Neural progenitor cell (in vitro differentiated cells): ENCODE measurements at regions not wholly inside any gene's neighbourhood (a gene's known extent, or its start where the extent isn't known, plus 50 kb on each side); places are given as distances from the start of the nearest gene placed in this dataset.

Experiments used
- DNase-seq: peaks from one replicate; pipeline ENCODE4 v3.0.0-alpha.2; 2016; ENCODE audit warnings: low spot score
- H2AFZ ChIP-seq: fragments of 200-600 bp; sonication (generic); replicated peaks from 2 replicates; pipeline ENCODE4 v1.6.1; 2016; ENCODE audit warnings: antibody characterized with exemption
- H3F3A ChIP-seq: fragments of 200-600 bp; sonication (generic); 2 replicates; pipeline ENCODE4 v1.6.1; 2016; ENCODE audit warnings: antibody characterized with exemption, low read depth
- H3K27ac ChIP-seq: fragments of 200-600 bp; sonication (generic); 2 replicates; pipeline ENCODE4 v1.5.1; 2016; ENCODE audit warnings: mild to moderate bottlenecking
- H3K27me3 ChIP-seq: fragments of 200-600 bp; sonication (generic); 2 replicates; pipeline ENCODE4 v1.6.1; 2016; ENCODE audit warnings: mild to moderate bottlenecking, moderate library complexity
- H3K36me3 ChIP-seq: fragments of 200-600 bp; sonication (generic); 2 replicates; pipeline ENCODE4 v1.5.1; 2016
- H3K4me1 ChIP-seq: fragments of 200-600 bp; sonication (generic); 2 replicates; pipeline ENCODE4 v1.6.1; 2016; ENCODE audit warnings: mixed run types
- H3K4me2 ChIP-seq: fragments of 200-600 bp; sonication (generic); 2 replicates; pipeline ENCODE4 v1.6.1; 2016
- H3K4me3 ChIP-seq: fragments of 200-600 bp; sonication (generic); 2 replicates; pipeline ENCODE4 v1.5.1; 2016
- H3K79me2 ChIP-seq: fragments of 200-600 bp; sonication (generic); 2 replicates; pipeline ENCODE4 v1.6.1; 2016; ENCODE audit warnings: low read depth
- H3K9ac ChIP-seq: fragments of 200-600 bp; sonication (generic); 2 replicates; pipeline ENCODE4 v1.6.1; 2016
- H3K9me3 ChIP-seq: fragments of 200-600 bp; sonication (generic); 2 replicates; pipeline ENCODE4 v1.5.1; 2016; ENCODE audit warnings: low read depth
- H4K20me1 ChIP-seq: fragments of 200-600 bp; sonication (generic); 2 replicates; pipeline ENCODE4 v1.6.1; 2016; ENCODE audit warnings: low read depth
- H3K27ac Mint-ChIP-seq: 3 replicates; pipeline ENCODE4 v1.8.0; 2021; ENCODE audit warnings: mixed read lengths
- H3K27me3 Mint-ChIP-seq: 2 replicates; pipeline ENCODE4 v1.8.0; 2022; ENCODE audit warnings: low read depth, mild to moderate bottlenecking, inconsistent platforms, moderate library complexity, mixed read lengths; ENCODE audit not compliant: insufficient read depth
- H3K36me3 Mint-ChIP-seq: 3 replicates; pipeline ENCODE4 v1.8.0; 2021; ENCODE audit warnings: mixed read lengths
- H3K4me1 Mint-ChIP-seq: 3 replicates; pipeline ENCODE4 v1.8.0; 2021; ENCODE audit warnings: mixed read lengths
- H3K4me3 Mint-ChIP-seq: 3 replicates; pipeline ENCODE4 v1.8.0; 2021; ENCODE audit warnings: mild to moderate bottlenecking, moderate library complexity, mixed read lengths
- H3K9me3 Mint-ChIP-seq: 3 replicates; pipeline ENCODE4 v1.8.0; 2020; ENCODE audit warnings: mixed read lengths
- CTCF ChIP-seq: fragments of 200-600 bp; sonication (generic); IDR thresholded peaks from 2 replicates; pipeline ENCODE4 v1.5.1; 2017; ENCODE audit warnings: antibody characterized with exemption, mild to moderate bottlenecking
- EZH2 ChIP-seq: fragments of 200-600 bp; sonication (generic); IDR thresholded peaks from 2 replicates; pipeline ENCODE4 v1.6.1; 2017; ENCODE audit warnings: antibody characterized with exemption, mild to moderate bottlenecking, moderate library complexity
- EZH2phosphoT487 ChIP-seq: fragments of 200-600 bp; sonication (generic); IDR thresholded peaks from 2 replicates; pipeline ENCODE4 v1.6.1; 2017; ENCODE audit warnings: antibody characterized with exemption

GRCh38 chr16:35377142-35377541 is 1917.7 kb downstream of the TP53TG3F start:
- H3K9ac ChIP-seq = no peak overlapping the region
- no peaks in the 10 kb centered on the region for H3K27me3 Mint-ChIP-seq
- H3K36me3 ChIP-seq = no peaks in the 10 kb centered on the region
- H3K4me3 ChIP-seq = no peak overlapping the region
- peaks cover 37% of the 10 kb centered on the region for H3K9me3 ChIP-seq
- H3K4me2 ChIP-seq = no peak overlapping the region
- H3K27me3 ChIP-seq = no peaks in the 10 kb centered on the region
- no peaks in the 10 kb centered on the region for H3K4me1 ChIP-seq
- no peak for TF ChIP-seq EZH2
- no peak overlapping the region for H2AFZ ChIP-seq
- H3K79me2 ChIP-seq = no peaks in the 10 kb centered on the region
- no peak overlapping the region for H3K27ac Mint-ChIP-seq
- no peak overlapping the region for H3K4me3 Mint-ChIP-seq
- H3F3A ChIP-seq = no peaks in the 10 kb centered on the region
- no peaks in the 10 kb centered on the region for H3K4me1 Mint-ChIP-seq
- no peaks in the 10 kb centered on the region for H3K36me3 Mint-ChIP-seq
- no peak overlapping the region for H3K27ac ChIP-seq
- no peak for DNase-seq
- H4K20me1 ChIP-seq = no peaks in the 10 kb centered on the region
- H3K9me3 Mint-ChIP-seq = peaks cover 13% of the 10 kb centered on the region

GRCh38 chr16:35386619-35387018 is 1927.2 kb downstream of the TP53TG3F start:
- H3K4me1 Mint-ChIP-seq = no peaks in the 10 kb centered on the region

GRCh38 chr16:35391328-35391727 is 1931.9 kb downstream of the TP53TG3F start:
- Histone ChIP-seq H3F3A (no peaks in the 10 kb centered on the region), H4K20me1 (no peaks in the 10 kb centered on the region), H3K9me3 (peaks cover 15% of the 10 kb centered on the region), H3K4me3 (no peak overlapping the region), H3K9ac (no peak overlapping the region), H3K27me3 (no peaks in the 10 kb centered on the region), H3K4me1 (no peaks in the 10 kb centered on the region), H2AFZ (no peak overlapping the region), H3K36me3 (no peaks in the 10 kb centered on the region), H3K4me2 (no peak overlapping the region), H3K79me2 (no peaks in the 10 kb centered on the region), H3K27ac (no peak overlapping the region)
- DNase-seq = peak; percentile 13
- Mint-ChIP-seq H3K9me3 (peaks cover 39% of the 10 kb centered on the region), H3K36me3 (no peaks in the 10 kb centered on the region), H3K4me1 (no peaks in the 10 kb centered on the region), H3K4me3 (no peak overlapping the region), H3K27ac (no peak overlapping the region), H3K27me3 (peaks cover 4% of the 10 kb centered on the region)
- TF ChIP-seq EZH2 (no peak), EZH2phosphoT487 (no peak), CTCF (peak; percentile 47)

More at GRCh38 chr16:35386619-35387018, 1927.2 kb downstream of the TP53TG3F start:
- Histone ChIP-seq H4K20me1 (no peaks in the 10 kb centered on the region), H3K27ac (no peak overlapping the region), H2AFZ (no peak overlapping the region), H3K4me1 (no peaks in the 10 kb centered on the region), H3F3A (no peaks in the 10 kb centered on the region), H3K4me3 (no peak overlapping the region), H3K4me2 (no peak overlapping the region), H3K27me3 (no peaks in the 10 kb centered on the region), H3K79me2 (no peaks in the 10 kb centered on the region), H3K9ac (no peak overlapping the region), H3K9me3 (peaks cover 23% of the 10 kb centered on the region), H3K36me3 (no peaks in the 10 kb centered on the region)
- Mint-ChIP-seq H3K4me3 (no peak overlapping the region), H3K27ac (no peak overlapping the region), H3K9me3 (peaks cover 26% of the 10 kb centered on the region), H3K36me3 (no peaks in the 10 kb centered on the region), H3K27me3 (no peaks in the 10 kb centered on the region)
- TF ChIP-seq EZH2 (no peak), EZH2phosphoT487 (no peak), CTCF (no peak)
- DNase-seq = no peak

GRCh38 chr16:35398180-35398579 is 1938.8 kb downstream of the TP53TG3F start:
- no peaks in the 10 kb centered on the region for H3K4me1 ChIP-seq
- Mint-ChIP-seq H3K36me3 (no peaks in the 10 kb centered on the region), H3K27me3 (peaks cover 2% of the 10 kb centered on the region), H3K4me1 (no peaks in the 10 kb centered on the region), H3K27ac (no peak overlapping the region), H3K9me3 (peaks cover 39% of the 10 kb centered on the region), H3K4me3 (no peak overlapping the region)
- no peaks in the 10 kb centered on the region for H3F3A ChIP-seq
- H4K20me1 ChIP-seq = no peaks in the 10 kb centered on the region
- H3K9me3 ChIP-seq = peaks cover 17% of the 10 kb centered on the region
- DNase-seq = no peak
- no peaks in the 10 kb centered on the region for H3K36me3 ChIP-seq
- no peak overlapping the region for H3K9ac ChIP-seq
- H3K79me2 ChIP-seq = no peaks in the 10 kb centered on the region
- TF ChIP-seq EZH2phosphoT487 = no peak
- no peak for TF ChIP-seq CTCF
- TF ChIP-seq EZH2 = no peak
- no peak overlapping the region for H3K4me2 ChIP-seq
- H3K27me3 ChIP-seq = no peaks in the 10 kb centered on the region
- no peak overlapping the region for H2AFZ ChIP-seq
- H3K27ac ChIP-seq = no peak overlapping the region
- H3K4me3 ChIP-seq = no peak overlapping the region
